Trophoblast cell (in vitro differentiated cells and primary cell): ENCODE measurements at regions not wholly inside any gene's neighbourhood (a gene's known extent, or its start where the extent isn't known, plus 50 kb on each side); places are given as distances from the start of the nearest gene placed in this dataset.

Experiments used
- DNase-seq, 2 donors: peaks; one replicate each; pipeline ENCODE4 v3.0.0-alpha.2; 2016
- H2AFZ ChIP-seq: 2 replicates; pipeline ENCODE4 v1.6.1; 2013; ENCODE audit warnings: low read length, moderate library complexity, mild to moderate bottlenecking; ENCODE audit not compliant: insufficient read depth, poor library complexity
- H2AK5ac ChIP-seq: 2 replicates; pipeline ENCODE4 v1.6.1; 2013; ENCODE audit warnings: mild to moderate bottlenecking, low read length
- H2BK120ac ChIP-seq: 2 replicates; pipeline ENCODE4 v1.6.1; 2013; ENCODE audit warnings: low read length, mild to moderate bottlenecking, moderate library complexity; ENCODE audit not compliant: insufficient read depth, poor library complexity
- H2BK12ac ChIP-seq: 2 replicates; pipeline ENCODE4 v1.6.1; 2013; ENCODE audit warnings: mild to moderate bottlenecking, low read length, moderate library complexity
- H2BK5ac ChIP-seq: 2 replicates; pipeline ENCODE4 v1.6.1; 2013; ENCODE audit warnings: low read length, low read depth, moderate library complexity, mild to moderate bottlenecking; ENCODE audit not compliant: poor library complexity
- H3K14ac ChIP-seq: 2 replicates; pipeline ENCODE4 v1.6.1; 2013; ENCODE audit warnings: mild to moderate bottlenecking, low read length
- H3K18ac ChIP-seq: 2 replicates; pipeline ENCODE4 v1.6.1; 2013; ENCODE audit warnings: mild to moderate bottlenecking, low read length
- H3K23ac ChIP-seq: 2 replicates; pipeline ENCODE4 v1.6.1; 2013; ENCODE audit warnings: low read length
- H3K27ac ChIP-seq: 2 replicates; pipeline ENCODE4 v1.5.1; 2013; ENCODE audit warnings: low read depth, mild to moderate bottlenecking, inconsistent platforms, low read length, moderate library complexity
- H3K27me3 ChIP-seq: 2 replicates; pipeline ENCODE4 v1.6.1; 2013; ENCODE audit warnings: inconsistent platforms, mild to moderate bottlenecking, low read length, moderate library complexity; ENCODE audit not compliant: insufficient read depth
- H3K36me3 ChIP-seq, 2 experiments: 1 replicate in 1 of 2; 2 replicates in 1 of 2; pipeline ENCODE4 v1.6.1; 2013; ENCODE audit warnings: low read length in 2 of 2, mild to moderate bottlenecking in 2 of 2, moderate library complexity in 1 of 2; ENCODE audit not compliant: insufficient read depth in 2 of 2, control insufficient read depth in 1 of 2
- H3K4ac ChIP-seq: 2 replicates; pipeline ENCODE4 v1.6.1; 2013; ENCODE audit warnings: low read depth, mild to moderate bottlenecking, low read length, moderate library complexity
- H3K4me1 ChIP-seq, 2 experiments: 1 replicate in 1 of 2; 2 replicates in 1 of 2; pipeline ENCODE4 v1.6.1; 2013; ENCODE audit warnings: low read length in 2 of 2, mild to moderate bottlenecking in 2 of 2, moderate library complexity in 1 of 2; ENCODE audit not compliant: insufficient read depth in 2 of 2, control insufficient read depth in 1 of 2
- H3K4me2 ChIP-seq: 2 replicates; pipeline ENCODE4 v1.6.1; 2013; ENCODE audit warnings: inconsistent platforms, mild to moderate bottlenecking, low read length, moderate library complexity
- H3K4me3 ChIP-seq: 2 replicates; pipeline ENCODE4 v1.5.1; 2013; ENCODE audit warnings: mild to moderate bottlenecking, low read depth, low read length, inconsistent platforms
- H3K79me1 ChIP-seq: one replicate; pipeline ENCODE4 v1.6.1; 2013; ENCODE audit warnings: low read length
- H3K79me2 ChIP-seq: 2 replicates; pipeline ENCODE4 v1.6.1; 2013; ENCODE audit warnings: low read length, mild to moderate bottlenecking; ENCODE audit not compliant: control insufficient read depth, insufficient read depth, poor library complexity
- H3K9ac ChIP-seq: 2 replicates; pipeline ENCODE4 v1.6.1; 2013; ENCODE audit warnings: mild to moderate bottlenecking, low read length
- H3K9me3 ChIP-seq: 2 replicates; pipeline ENCODE4 v1.6.1; 2013; ENCODE audit warnings: low read depth, mild to moderate bottlenecking, control low read depth, inconsistent platforms, low read length; ENCODE audit not compliant: insufficient read depth
- H4K12ac ChIP-seq: 2 replicates; pipeline ENCODE4 v1.6.1; 2013; ENCODE audit warnings: low read depth, mild to moderate bottlenecking, low read length, moderate library complexity
- H4K8ac ChIP-seq: 2 replicates; pipeline ENCODE4 v1.6.1; 2013; ENCODE audit warnings: low read depth, mild to moderate bottlenecking, low read length, moderate library complexity
- H4K91ac ChIP-seq: one replicate; pipeline ENCODE4 v1.6.1; 2013; ENCODE audit warnings: low read depth, mild to moderate bottlenecking, low read length, moderate library complexity
- WGBS: extraction: QIAGEN DNeasy Blood & Tissue Kit; methylation state at CpG from one replicate; pipeline ENCODE4 v1.1.7; 2013; ENCODE audit warnings: missing lambda C conversion rate; ENCODE audit not compliant: insufficient read length, insufficient coverage; ENCODE audit errors: extremely low coverage; 5-methylcytosine and 5-hydroxymethylcytosine counted together

DNA sequence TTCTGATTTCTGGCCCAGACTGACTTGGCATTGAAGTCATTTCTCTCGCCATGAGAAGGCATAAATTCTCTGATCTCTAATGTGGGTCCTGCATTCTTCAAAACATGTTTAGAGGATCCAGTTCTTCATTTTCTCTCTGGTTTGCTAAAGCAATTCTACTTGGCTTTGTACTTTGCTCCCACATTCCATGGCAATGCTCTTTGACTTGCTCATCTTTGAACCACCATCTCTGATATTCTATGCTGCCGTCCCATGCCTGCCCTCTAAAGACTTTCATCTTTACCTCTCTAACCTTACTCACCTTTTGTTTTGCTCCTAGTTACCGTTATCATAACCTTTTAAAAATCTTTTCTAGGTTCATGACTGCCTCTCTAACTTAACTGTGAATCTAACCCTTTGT, 366.9 kb downstream of the KIF4B start:
- H3K18ac ChIP-seq: no peak overlapping the region
- no peak overlapping the region for H3K14ac ChIP-seq
- no peak overlapping the region for H3K23ac ChIP-seq
- WGBS: no CpG with 5 or more reads among the region's 3 CpGs
- no peak overlapping the region for H4K12ac ChIP-seq
- H3K27ac ChIP-seq: no peak overlapping the region
- no peak overlapping the region for H4K91ac ChIP-seq
- H2BK120ac ChIP-seq: no peak overlapping the region
- H3K79me2 ChIP-seq: no peaks in the 10 kb centered on the region
- H3K9me3 ChIP-seq: no peaks in the 10 kb centered on the region
- no peak overlapping the region for H3K9ac ChIP-seq
- H3K4me3 ChIP-seq: no peak overlapping the region
- H3K4me2 ChIP-seq: no peak overlapping the region
- no peak overlapping the region for H2BK5ac ChIP-seq
- H4K8ac ChIP-seq: no peak overlapping the region
- no peak overlapping the region for H3K4ac ChIP-seq
- no peak overlapping the region for H2BK12ac ChIP-seq
- no peak overlapping the region for H2AK5ac ChIP-seq
- no peak overlapping the region for H2AFZ ChIP-seq
- H3K36me3 ChIP-seq: no peaks in the 10 kb centered on the region
- no peaks in the 10 kb centered on the region for H3K27me3 ChIP-seq
- no peaks in the 10 kb centered on the region for H3K79me1 ChIP-seq
- DNase-seq: no peak
- no peaks in the 10 kb centered on the region for H3K4me1 ChIP-seq

GRCh38 chr5:155381654-155382053, 368.1 kb downstream of the KIF4B start:
- no peak overlapping the region for H3K4me2 ChIP-seq
- H2BK12ac ChIP-seq: no peak overlapping the region
- no peak overlapping the region for H3K27ac ChIP-seq
- no peak overlapping the region for H2AK5ac ChIP-seq
- H4K12ac ChIP-seq: no peak overlapping the region
- no peaks in the 10 kb centered on the region for H3K4me1 ChIP-seq
- H3K4me3 ChIP-seq: no peak overlapping the region
- H3K9ac ChIP-seq: no peak overlapping the region
- DNase-seq: no peak
- no peak overlapping the region for H3K23ac ChIP-seq
- no peak overlapping the region for H4K91ac ChIP-seq
- H3K9me3 ChIP-seq: no peaks in the 10 kb centered on the region
- no peaks in the 10 kb centered on the region for H3K27me3 ChIP-seq
- no peak overlapping the region for H3K18ac ChIP-seq
- no peak overlapping the region for H2BK120ac ChIP-seq
- H3K14ac ChIP-seq: no peak overlapping the region
- H2BK5ac ChIP-seq: no peak overlapping the region
- H4K8ac ChIP-seq: no peak overlapping the region
- no peaks in the 10 kb centered on the region for H3K79me2 ChIP-seq
- no peaks in the 10 kb centered on the region for H3K79me1 ChIP-seq
- H3K4ac ChIP-seq: no peak overlapping the region
- no peak overlapping the region for H2AFZ ChIP-seq
- H3K36me3 ChIP-seq: no peaks in the 10 kb centered on the region

GRCh38 chr5:155389498-155389897, 375.9 kb downstream of the KIF4B start:
- Histone ChIP-seq H4K91ac (no peak overlapping the region), H3K4me2 (no peak overlapping the region), H3K23ac (no peak overlapping the region), H3K79me2 (no peaks in the 10 kb centered on the region), H3K36me3 (no peaks in the 10 kb centered on the region), H3K14ac (no peak overlapping the region), H2AFZ (no peak overlapping the region), H3K4me1 (no peaks in the 10 kb centered on the region), H2BK12ac (no peak overlapping the region), H3K9me3 (no peaks in the 10 kb centered on the region), H3K27me3 (no peaks in the 10 kb centered on the region), H2BK120ac (no peak overlapping the region), H3K4me3 (no peak overlapping the region), H3K79me1 (no peaks in the 10 kb centered on the region), H3K18ac (no peak overlapping the region), H2AK5ac (no peak overlapping the region), H3K9ac (no peak overlapping the region), H3K4ac (no peak overlapping the region), H4K12ac (no peak overlapping the region), H2BK5ac (no peak overlapping the region), H4K8ac (no peak overlapping the region), H3K27ac (no peak overlapping the region)
- WGBS: no CpG with 5 or more reads among the region's 4 CpGs
- DNase-seq: no peak

DNA sequence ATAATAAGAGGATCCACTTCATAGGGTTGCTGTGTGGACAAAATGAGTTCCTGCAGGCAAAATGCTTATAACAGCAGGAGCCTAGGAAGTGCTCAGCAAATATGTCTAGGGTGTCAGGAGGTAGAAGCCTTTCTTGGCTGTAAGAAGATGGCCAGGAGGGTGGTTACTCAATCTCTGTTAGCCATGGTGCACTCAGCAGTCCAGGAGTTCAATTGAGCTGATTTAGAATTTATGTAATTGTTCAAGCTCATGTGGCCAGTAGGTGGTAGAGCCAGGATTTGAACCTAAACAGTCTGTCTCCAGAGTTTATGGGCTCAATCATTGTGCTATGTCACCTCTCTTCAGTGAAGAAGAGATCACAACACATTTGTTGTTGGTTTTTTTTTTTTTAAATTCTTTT, 381.2 kb downstream of the KIF4B start:
- Histone ChIP-seq H2BK120ac (no peak overlapping the region), H3K36me3 (no peaks in the 10 kb centered on the region)

More for the DNA sequence above, 381.2 kb downstream of the KIF4B start:
- Histone ChIP-seq H4K8ac (no peak overlapping the region), H2AFZ (no peak overlapping the region), H3K27ac (no peak overlapping the region), H3K27me3 (no peaks in the 10 kb centered on the region), H2BK5ac (no peak overlapping the region), H3K18ac (no peak overlapping the region), H3K4me3 (no peak overlapping the region), H3K9me3 (no peaks in the 10 kb centered on the region), H3K23ac (no peak overlapping the region), H3K14ac (no peak overlapping the region), H2BK12ac (no peak overlapping the region), H2AK5ac (no peak overlapping the region), H3K4me1 (no peaks in the 10 kb centered on the region), H3K79me1 (no peaks in the 10 kb centered on the region), H3K4me2 (no peak overlapping the region), H3K79me2 (no peaks in the 10 kb centered on the region), H3K9ac (no peak overlapping the region), H4K12ac (no peak overlapping the region), H4K91ac (no peak overlapping the region), H3K4ac (no peak overlapping the region)
- DNase-seq: no peak
